CD14-positive monocyte (primary cell): ENCODE measurements at regions not wholly inside any gene's neighbourhood (a gene's known extent, or its start where the extent isn't known, plus 50 kb on each side); places are given as distances from the start of the nearest gene placed in this dataset.

Experiments used
- DNase-seq, 3 donors: peaks; one replicate each; pipeline ENCODE4 v3.0.0-alpha.2; 2011 to 2022
- H2AFZ ChIP-seq: 2 replicates; pipeline ENCODE4 v1.6.0; 2012; ENCODE audit warnings: mild to moderate bottlenecking, low read depth, low read length, inconsistent platforms; ENCODE audit not compliant: insufficient read depth, poor library complexity, severe bottlenecking
- H3K27ac ChIP-seq, 2 donors: 1 replicate in 1 of 2; 2 replicates in 1 of 2; pipeline ENCODE4 v1.5.1; 2012 to 2013; ENCODE audit warnings: low read length in 2 of 2, control low read depth in 1 of 2, inconsistent platforms in 1 of 2, low read depth in 1 of 2, mild to moderate bottlenecking in 1 of 2
- H3K27me3 ChIP-seq, 2 donors: one replicate each; pipeline versions ENCODE4 v1.6.0 to v1.6.1; 2011 to 2013; ENCODE audit warnings: low read length in 2 of 2; ENCODE audit not compliant: control insufficient read depth in 2 of 2, insufficient read depth in 2 of 2
- H3K36me3 ChIP-seq, 2 donors: replicated peaks in 1 of 2; 1 replicate in 1 of 2; 2 replicates in 1 of 2; pipeline versions ENCODE4 v1.5.1 to v1.6.1; 2012 to 2013; ENCODE audit warnings: low read length in 2 of 2, control low read depth in 1 of 2, inconsistent platforms in 1 of 2, mild to moderate bottlenecking in 1 of 2; ENCODE audit not compliant: insufficient read depth in 2 of 2, control insufficient read depth in 1 of 2
- H3K4me1 ChIP-seq, 2 donors: 1 replicate in 1 of 2; 2 replicates in 1 of 2; pipeline versions ENCODE4 v1.5.1 to v1.6.1; 2012 to 2013; ENCODE audit warnings: low read length in 2 of 2, control low read depth in 1 of 2, inconsistent platforms in 1 of 2, mild to moderate bottlenecking in 1 of 2, moderate library complexity in 1 of 2; ENCODE audit not compliant: insufficient read depth in 2 of 2, control insufficient read depth in 1 of 2
- H3K4me2 ChIP-seq: replicated peaks from 2 replicates; pipeline ENCODE3; 2012; ENCODE audit warnings: low read length, moderate library complexity, mild to moderate bottlenecking; ENCODE audit not compliant: poor library complexity, severe bottlenecking; ENCODE audit errors: extremely low read depth
- H3K4me3 ChIP-seq, 3 experiments: fragments of 200-600 bp in 1 of 3; sonication (generic) in 1 of 3; replicated peaks in 1 of 3; 1 replicate in 2 of 3; 2 replicates in 1 of 3; pipeline ENCODE4 v1.5.1; 2011 to 2013; ENCODE audit warnings: low read length in 3 of 3, mild to moderate bottlenecking in 3 of 3, control low read depth in 2 of 3, low read depth in 2 of 3, inconsistent platforms in 1 of 3, moderate library complexity in 1 of 3
- H3K79me2 ChIP-seq: 2 replicates; pipeline ENCODE4 v1.6.0; 2012; ENCODE audit warnings: mild to moderate bottlenecking, control low read depth, inconsistent platforms, low read length, moderate library complexity; ENCODE audit not compliant: insufficient read depth
- H3K9ac ChIP-seq: 2 replicates; pipeline ENCODE4 v1.6.0; 2017; ENCODE audit warnings: low read length, mild to moderate bottlenecking; ENCODE audit not compliant: insufficient read depth, poor library complexity, severe bottlenecking
- H3K9me3 ChIP-seq, 2 donors: replicated peaks in 1 of 2; 1 replicate in 1 of 2; 2 replicates in 1 of 2; pipeline versions ENCODE4 v1.5.1 to v1.6.1; 2012 to 2013; ENCODE audit warnings: low read length in 2 of 2, control low read depth in 1 of 2; ENCODE audit not compliant: control insufficient read depth in 1 of 2, insufficient read depth in 1 of 2
- H4K20me1 ChIP-seq: 2 replicates; pipeline ENCODE4 v1.6.0; 2012; ENCODE audit warnings: mild to moderate bottlenecking, low read length, control low read depth, moderate library complexity; ENCODE audit not compliant: insufficient read depth
- H3K27ac Mint-ChIP-seq, 7 donors: one replicate each; pipeline ENCODE4 v1.8.0; 2020; ENCODE audit warnings: mild to moderate bottlenecking in 7 of 7, mixed read lengths in 7 of 7, moderate library complexity in 6 of 7, inconsistent platforms in 2 of 7
- H3K27me3 Mint-ChIP-seq, 3 donors: one replicate each; pipeline ENCODE4 v1.8.0; 2021 to 2022; ENCODE audit warnings: low read depth in 3 of 3, mild to moderate bottlenecking in 3 of 3, mixed read lengths in 3 of 3, moderate library complexity in 3 of 3, inconsistent platforms in 1 of 3
- H3K36me3 Mint-ChIP-seq, 2 donors: one replicate each; pipeline ENCODE4 v1.8.0; 2020; ENCODE audit warnings: mixed read lengths in 2 of 2, inconsistent platforms in 1 of 2, mild to moderate bottlenecking in 1 of 2
- H3K4me1 Mint-ChIP-seq: one replicate; pipeline ENCODE4 v1.8.0; 2020; ENCODE audit warnings: mild to moderate bottlenecking, mixed read lengths
- H3K4me3 Mint-ChIP-seq, 2 donors: one replicate each; pipeline ENCODE4 v1.8.0; 2020; ENCODE audit warnings: mild to moderate bottlenecking in 2 of 2, mixed read lengths in 2 of 2, moderate library complexity in 1 of 2
- H3K9me3 Mint-ChIP-seq, 7 donors: one replicate each; pipeline ENCODE4 v1.8.0; 2020 to 2022; ENCODE audit warnings: mixed read lengths in 7 of 7, mild to moderate bottlenecking in 6 of 7, moderate library complexity in 6 of 7, inconsistent platforms in 2 of 7
- WGBS: methylation state at CpG from one replicate; pipeline ENCODE4 v1.1.5; 2013; ENCODE audit warnings: missing lambda C conversion rate; ENCODE audit not compliant: insufficient coverage; 5-methylcytosine and 5-hydroxymethylcytosine counted together
- intact Hi-C, 2 donors: fragments of 100-400 bp; cut with micrococcal nuclease; formaldehyde crosslinking; loops; one replicate each; pipeline versions ENCODE4 v1.15.0 to v1.15.1; 2023
- TF ChIP-seq, protein P1 (sequence below): fragments of 200-600 bp; IDR thresholded peaks from one replicate; pipeline ENCODE4 v1.8.0; 2022; ENCODE audit warnings: antibody characterized with exemption, mild to moderate bottlenecking

GRCh38 chr1:162990665-162991064 lies 78.5 kb upstream of the RGS4 start:
- intact Hi-C loops, result no loop called here
- Mint-ChIP-seq H3K27me3 (peaks cover 1 to 9% (median 4%) of the 10 kb centered on the region in 3 donors), H3K36me3 (no peaks in the 10 kb centered on the region), H3K9me3 (peaks cover 0 to 3% (median 0%) of the 10 kb centered on the region in 7 donors), H3K4me1 (no peaks in the 10 kb centered on the region), H3K27ac (no peak overlapping the region), H3K4me3 (no peak overlapping the region)
- no peak for DNase-seq
- Histone ChIP-seq H3K9me3 (no peaks in the 10 kb centered on the region), H3K79me2 (no peaks in the 10 kb centered on the region), H3K36me3 (no peaks in the 10 kb centered on the region), H2AFZ (no peak overlapping the region), H3K4me1 (no peaks in the 10 kb centered on the region), H3K27me3 (no peaks in the 10 kb centered on the region), H3K27ac (no peak overlapping the region), H3K4me2 (no peak overlapping the region), H3K4me3 (no peak overlapping the region), H3K9ac (no peak overlapping the region), H4K20me1 (no peaks in the 10 kb centered on the region)
- TF ChIP-seq, protein P1, sequence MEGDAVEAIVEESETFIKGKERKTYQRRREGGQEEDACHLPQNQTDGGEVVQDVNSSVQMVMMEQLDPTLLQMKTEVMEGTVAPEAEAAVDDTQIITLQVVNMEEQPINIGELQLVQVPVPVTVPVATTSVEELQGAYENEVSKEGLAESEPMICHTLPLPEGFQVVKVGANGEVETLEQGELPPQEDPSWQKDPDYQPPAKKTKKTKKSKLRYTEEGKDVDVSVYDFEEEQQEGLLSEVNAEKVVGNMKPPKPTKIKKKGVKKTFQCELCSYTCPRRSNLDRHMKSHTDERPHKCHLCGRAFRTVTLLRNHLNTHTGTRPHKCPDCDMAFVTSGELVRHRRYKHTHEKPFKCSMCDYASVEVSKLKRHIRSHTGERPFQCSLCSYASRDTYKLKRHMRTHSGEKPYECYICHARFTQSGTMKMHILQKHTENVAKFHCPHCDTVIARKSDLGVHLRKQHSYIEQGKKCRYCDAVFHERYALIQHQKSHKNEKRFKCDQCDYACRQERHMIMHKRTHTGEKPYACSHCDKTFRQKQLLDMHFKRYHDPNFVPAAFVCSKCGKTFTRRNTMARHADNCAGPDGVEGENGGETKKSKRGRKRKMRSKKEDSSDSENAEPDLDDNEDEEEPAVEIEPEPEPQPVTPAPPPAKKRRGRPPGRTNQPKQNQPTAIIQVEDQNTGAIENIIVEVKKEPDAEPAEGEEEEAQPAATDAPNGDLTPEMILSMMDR, result no peak
- 86% methylated on average over 1 of the region's 3 CpGs for WGBS

DNA sequence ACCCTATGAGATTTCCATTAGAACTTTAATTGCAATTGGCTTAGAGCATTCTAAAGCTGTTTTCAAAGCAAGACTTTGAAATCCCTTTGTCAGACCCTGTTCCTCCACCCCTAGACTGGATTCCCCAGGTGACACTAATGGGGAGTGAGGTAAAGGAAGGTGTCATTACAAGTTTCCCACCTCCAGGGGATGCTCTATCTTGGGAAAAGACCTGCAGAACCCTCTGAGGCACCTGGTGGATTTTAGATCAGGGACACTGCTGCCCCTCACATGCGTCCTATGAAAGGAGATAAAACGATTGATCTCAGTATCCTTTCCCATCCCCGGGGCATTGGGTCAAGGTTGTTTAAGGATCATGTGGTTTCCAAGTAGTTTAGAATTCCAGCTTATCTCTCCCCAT lies 80.3 kb upstream of the RGS4 start:
- H3K36me3 Mint-ChIP-seq, result no peaks in the 10 kb centered on the region
- H3K9me3 Mint-ChIP-seq, result peaks cover 0 to 3% (median 0%) of the 10 kb centered on the region in 7 donors

More for the DNA sequence above, 80.3 kb upstream of the RGS4 start:
- intact Hi-C loops, result no loop called here
- TF ChIP-seq, protein P1, result no peak
- no peak for DNase-seq
- no peak overlapping the region for H3K4me3 ChIP-seq
- no peaks in the 10 kb centered on the region for H3K4me1 Mint-ChIP-seq
- H3K9ac ChIP-seq, result no peak overlapping the region
- H3K36me3 ChIP-seq, result no peaks in the 10 kb centered on the region
- H4K20me1 ChIP-seq, result no peaks in the 10 kb centered on the region
- WGBS, result no CpG with 5 or more reads among the region's 3 CpGs
- H3K4me3 Mint-ChIP-seq, result no peak overlapping the region
- H3K4me2 ChIP-seq, result no peak overlapping the region
- no peak overlapping the region for H2AFZ ChIP-seq
- H3K27me3 ChIP-seq, result no peaks in the 10 kb centered on the region
- H3K79me2 ChIP-seq, result no peaks in the 10 kb centered on the region
- no peak overlapping the region for H3K27ac Mint-ChIP-seq
- H3K4me1 ChIP-seq, result no peaks in the 10 kb centered on the region
- H3K27me3 Mint-ChIP-seq, result peaks cover 1 to 10% (median 4%) of the 10 kb centered on the region in 3 donors
- H3K27ac ChIP-seq, result no peak overlapping the region
- H3K9me3 ChIP-seq, result no peaks in the 10 kb centered on the region
